GM12874 (cell line): ENCODE measurements at regions not wholly inside any gene's neighbourhood (a gene's known extent, or its start where the extent isn't known, plus 50 kb on each side); places are given as distances from the start of the nearest gene placed in this dataset.
A peak's percentile ranks its signal among the peaks of the same experiment; 100 is the strongest.

Experiments
- CTCF ChIP-seq: IDR thresholded peaks from 2 replicates; pipeline ENCODE4 v1.5.1; 2011; ENCODE audit warnings: low read depth, mild to moderate bottlenecking, control low read depth, low read length, moderate library complexity; ENCODE audit not compliant: insufficient read depth

- no peak for TF ChIP-seq CTCF
Observed at GRCh38 chr6:134117409-134117808, 65.0 kb upstream of the SLC2A12 start.

- no peak for TF ChIP-seq CTCF
Observed at GRCh38 chr6:134115715-134116074, 63.3 kb upstream of the SLC2A12 start.

- no peak for TF ChIP-seq CTCF
Observed at GRCh38 chr6:134114918-134115714, 62.7 kb upstream of the SLC2A12 start.

GRCh38 chr6:134114489-134114888 is 62.1 kb upstream of the SLC2A12 start:
- TF ChIP-seq CTCF: no peak

GRCh38 chr6:134111726-134112125 is 59.3 kb upstream of the SLC2A12 start:
- no peak for TF ChIP-seq CTCF

GRCh38 chr6:134111062-134111677 is 58.7 kb upstream of the SLC2A12 start:
- TF ChIP-seq CTCF: peak; percentile 84

GRCh38 chr6:134106702-134107101 is 54.3 kb upstream of the SLC2A12 start:
- no peak for TF ChIP-seq CTCF
